ENCODE measurements at regions not wholly inside any gene's neighbourhood (a gene's known extent, or its start where the extent isn't known, plus 50 kb on each side); places are given as distances from the start of the nearest gene placed in this dataset.
"Not testable (repeated sequence)": the region's sequence is repeated elsewhere in the genome, so short reads cannot be mapped to it uniquely, and the experiment has no call there.

GRCh38 chr13:78867655-78868054, 208.7 kb upstream of the OBI1 start:
- no peak for DNase-seq

- not testable (repeated sequence) for DNase-seq
Observed at GRCh38 chr13:78866076-78866475, 207.1 kb upstream of the OBI1 start.

DNA sequence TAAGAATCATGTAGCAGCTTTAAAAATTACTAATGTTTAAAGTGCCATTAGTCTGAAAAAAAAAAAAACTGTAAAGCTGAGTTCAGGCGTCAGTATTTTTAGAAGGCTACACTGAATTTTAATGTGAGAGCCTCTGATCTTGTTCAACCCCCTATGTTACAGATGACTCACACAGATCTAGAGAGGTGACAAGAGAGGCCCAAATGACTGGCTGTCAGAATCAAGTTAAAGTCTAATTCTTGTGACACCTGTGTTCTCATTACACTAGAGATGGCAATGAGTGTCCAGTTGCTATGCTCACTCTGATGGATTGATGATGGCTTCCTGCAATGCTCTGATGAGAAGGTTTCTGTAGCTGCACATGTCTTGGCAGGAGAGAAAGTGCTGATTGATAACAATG, 203.5 kb upstream of the OBI1 start:
- no peak for DNase-seq

GRCh38 chr13:78852709-78853108, 193.8 kb upstream of the OBI1 start:
- no peak for DNase-seq

DNA sequence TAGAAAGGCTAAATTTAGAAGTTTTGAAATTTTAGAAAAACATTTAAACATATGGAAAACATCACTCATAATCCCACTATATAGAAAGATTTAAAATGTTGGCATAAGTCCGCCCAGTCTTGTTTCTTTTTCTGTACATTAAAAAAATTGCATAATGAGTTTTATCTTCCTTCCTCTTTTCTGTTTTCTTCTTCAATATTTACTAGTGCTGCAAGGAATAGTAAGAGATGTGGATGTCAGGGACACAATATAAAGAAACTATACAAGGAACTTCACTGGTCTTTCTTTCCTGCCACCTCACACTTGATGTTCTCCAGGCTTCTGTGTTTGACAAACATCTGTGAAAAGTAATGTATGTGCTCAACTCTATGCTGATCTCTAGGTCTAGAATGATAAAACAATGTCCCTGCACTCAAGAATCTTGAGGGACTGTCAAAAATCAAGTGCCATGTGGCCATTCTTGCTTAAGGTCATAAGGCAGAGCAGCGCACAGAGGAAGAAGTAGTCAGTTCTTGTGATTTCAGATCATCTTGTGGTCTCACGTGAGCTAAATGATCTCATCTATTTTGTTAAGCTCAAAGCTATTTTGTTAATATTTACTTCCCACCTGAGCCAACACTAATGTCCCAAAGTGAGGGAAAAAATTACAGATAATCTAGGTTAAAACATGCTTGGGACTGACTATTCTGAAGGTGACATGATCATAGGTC, 186.9 kb upstream of the OBI1 start:
- no peak for DNase-seq

GRCh38 chr13:78844106-78844505, 185.2 kb upstream of the OBI1 start:
- no peak for DNase-seq

DNA sequence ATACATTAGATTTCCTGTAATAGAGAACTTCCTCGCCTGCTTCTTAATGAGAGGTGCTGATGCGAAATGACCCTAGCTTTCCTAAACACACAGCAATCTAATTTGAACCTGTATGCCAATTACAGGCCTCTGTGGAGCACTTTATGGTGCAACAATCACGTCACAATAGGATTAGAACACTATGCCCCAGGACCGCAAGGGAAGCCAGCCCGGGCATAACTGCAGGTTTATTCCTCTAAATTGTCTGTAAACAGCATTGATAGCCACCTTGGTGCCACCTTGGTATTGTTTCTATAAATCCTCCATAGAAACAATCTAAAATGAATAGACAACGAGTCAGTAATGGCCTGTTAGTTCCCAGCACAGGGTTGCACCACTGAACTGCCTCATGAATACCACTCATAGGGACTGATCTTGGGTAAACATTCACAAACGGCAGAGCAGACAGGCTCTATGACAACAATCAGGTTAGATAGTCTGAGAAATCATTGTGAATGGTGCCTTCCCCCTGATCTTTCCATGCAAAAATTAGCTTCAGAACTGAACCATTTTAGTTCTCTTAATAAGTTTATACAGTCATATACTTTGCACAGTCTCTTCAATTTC, 182.5 kb upstream of the OBI1 start:
- no peak for DNase-seq

- DNase-seq: no peak
Observed at GRCh38 chr13:78836238-78836784, 177.4 kb upstream of the OBI1 start.

- no peak for DNase-seq
Observed at GRCh38 chr13:78832461-78832860, 173.5 kb upstream of the OBI1 start.

DNA sequence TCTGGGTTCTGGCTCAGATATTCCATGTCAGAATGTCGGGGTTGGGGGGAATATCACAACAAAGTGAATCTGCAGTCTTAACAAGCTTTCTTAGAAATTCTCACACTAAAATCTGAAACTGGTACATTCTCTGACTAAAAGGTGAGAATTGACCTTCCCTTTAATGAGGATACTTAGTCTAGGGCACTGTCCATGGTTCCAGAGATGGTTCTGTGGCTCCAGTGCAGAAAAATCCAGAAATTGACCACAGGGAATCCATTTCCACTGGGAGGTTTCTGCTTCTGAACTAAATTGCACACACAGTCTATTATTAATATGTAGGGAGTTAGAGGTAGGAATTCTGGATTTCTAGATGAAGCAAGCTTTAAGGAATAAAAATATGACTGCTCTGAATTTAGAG, 171.6 kb upstream of the OBI1 start:
- DNase-seq: no peak

DNA sequence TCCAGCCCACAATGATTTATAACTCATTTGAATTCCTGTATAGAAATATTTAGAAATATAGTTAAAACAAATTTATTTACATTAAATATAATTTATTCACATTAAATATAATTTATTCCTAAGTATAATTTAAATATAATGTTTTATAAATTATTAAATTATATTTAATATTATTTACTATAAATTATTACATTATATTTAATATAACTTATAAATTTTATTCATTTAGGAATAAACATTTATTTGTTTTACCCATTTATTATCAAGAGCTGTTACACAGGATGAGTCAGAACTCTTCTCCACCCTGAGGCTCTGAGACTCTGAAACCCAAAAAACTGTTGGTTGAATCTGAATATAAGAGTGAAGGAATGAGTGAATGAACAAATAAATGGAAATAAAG, 170.9 kb upstream of the OBI1 start:
- no peak for DNase-seq

DNA sequence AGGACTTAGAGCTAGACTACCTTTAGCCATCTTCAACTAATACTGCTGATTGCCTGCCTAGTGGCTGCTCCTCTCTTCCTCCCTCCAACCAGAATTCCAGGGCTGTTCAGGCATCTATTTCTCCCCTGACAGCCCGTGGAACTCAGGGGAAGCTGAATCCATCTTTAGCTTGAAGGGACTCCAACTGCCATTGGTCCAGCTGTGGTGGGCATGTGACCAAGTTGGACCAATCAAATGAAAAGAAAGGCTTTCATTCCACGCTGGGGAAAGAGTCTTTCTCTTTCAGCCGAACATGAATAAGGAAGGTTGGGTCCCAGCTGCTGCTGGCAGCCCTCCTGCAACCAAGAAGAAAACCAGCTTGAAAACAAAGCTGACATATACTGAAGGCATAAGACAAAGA, 168.5 kb upstream of the OBI1 start:
- no peak for DNase-seq

DNA sequence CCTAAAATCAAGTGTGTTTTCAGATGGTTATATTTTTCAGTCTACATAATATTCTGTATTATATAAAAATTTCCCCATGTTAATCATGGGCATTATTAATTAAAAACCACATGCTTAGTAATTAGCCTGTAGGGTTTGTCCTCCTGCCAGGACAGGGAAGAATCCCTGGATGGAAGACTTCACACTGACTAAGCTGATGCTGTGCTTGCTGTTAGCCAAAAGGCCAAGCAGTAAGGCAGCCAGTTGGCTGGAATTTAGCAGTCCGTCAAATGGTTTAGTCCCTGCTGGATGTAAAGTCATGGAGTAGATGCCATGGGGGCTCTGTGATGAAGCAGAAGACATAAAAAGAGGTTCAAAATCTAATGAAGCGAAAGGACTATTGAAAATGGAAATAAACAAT, 168.0 kb upstream of the OBI1 start:
- no peak for DNase-seq

DNA sequence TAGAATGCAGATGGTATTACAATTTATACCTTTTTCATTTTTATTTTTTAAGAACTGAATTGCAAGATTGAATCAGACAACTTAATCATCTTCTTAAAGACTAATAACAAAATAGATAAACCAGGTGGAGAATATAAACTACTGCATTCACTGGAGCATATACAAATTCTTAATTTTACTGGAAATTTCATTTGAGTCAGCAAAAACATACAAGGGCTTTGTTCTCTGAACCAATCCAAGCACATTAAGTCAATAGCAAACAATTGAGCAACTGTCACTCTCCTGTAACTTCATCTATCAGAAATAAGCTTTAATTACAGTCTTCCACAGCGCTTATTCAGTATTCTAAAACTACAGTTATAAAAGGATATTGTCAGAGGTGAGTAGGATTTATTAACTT, 167.4 kb upstream of the OBI1 start:
- no peak for DNase-seq

GRCh38 chr13:78820541-78820940, 161.6 kb upstream of the OBI1 start:
- no peak for DNase-seq

DNA sequence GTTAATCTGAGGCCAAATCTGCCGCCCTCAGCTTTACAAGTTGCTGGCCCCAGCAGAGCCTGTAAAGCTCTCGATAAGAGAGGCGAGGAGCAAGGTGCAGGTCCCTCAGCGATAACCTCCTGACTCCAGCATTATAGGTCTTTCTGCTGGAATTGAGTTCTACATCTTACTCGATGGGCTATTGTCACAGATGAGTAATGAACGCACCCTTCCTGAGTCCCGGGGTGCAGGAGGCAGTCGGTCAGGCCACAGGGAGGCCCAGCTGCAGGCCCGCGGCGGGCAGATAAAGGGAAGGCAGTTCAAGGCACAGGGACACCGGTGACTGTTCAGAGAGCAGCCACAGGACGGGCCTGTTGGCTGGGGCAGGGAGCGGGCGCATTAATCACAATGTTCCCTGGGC, 157.6 kb upstream of the OBI1 start:
- DNase-seq: no peak

DNA sequence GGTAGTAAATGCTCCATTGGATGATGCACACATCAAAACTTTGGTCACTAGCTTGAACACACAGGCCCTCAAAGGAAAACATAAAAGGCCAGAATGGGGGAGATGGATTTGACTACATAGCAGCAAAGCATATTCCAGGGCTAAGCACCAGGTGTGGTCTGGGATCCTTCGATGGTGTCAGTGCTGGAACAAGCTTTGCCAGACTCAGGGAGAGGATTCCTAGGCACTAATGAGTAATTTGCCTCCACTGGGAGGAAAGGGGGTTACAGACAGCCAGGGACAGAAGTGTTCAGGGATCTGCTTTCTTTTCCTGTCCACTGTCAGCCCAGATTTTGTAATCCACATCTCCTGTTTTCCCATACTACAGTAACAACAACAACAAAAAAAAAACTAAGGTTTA, 157.2 kb upstream of the OBI1 start:
- no peak for DNase-seq

GRCh38 chr13:78806457-78806856, 147.5 kb upstream of the OBI1 start:
- DNase-seq: no peak

GRCh38 chr13:78802912-78803311, 144.0 kb upstream of the OBI1 start:
- no peak for DNase-seq

- DNase-seq: peak in 1 of 2 donors; percentile 5
Observed at GRCh38 chr13:78787190-78787589, 128.2 kb upstream of the OBI1 start.

GRCh38 chr13:78786459-78786858, 127.5 kb upstream of the OBI1 start:
- DNase-seq: no peak

DNA sequence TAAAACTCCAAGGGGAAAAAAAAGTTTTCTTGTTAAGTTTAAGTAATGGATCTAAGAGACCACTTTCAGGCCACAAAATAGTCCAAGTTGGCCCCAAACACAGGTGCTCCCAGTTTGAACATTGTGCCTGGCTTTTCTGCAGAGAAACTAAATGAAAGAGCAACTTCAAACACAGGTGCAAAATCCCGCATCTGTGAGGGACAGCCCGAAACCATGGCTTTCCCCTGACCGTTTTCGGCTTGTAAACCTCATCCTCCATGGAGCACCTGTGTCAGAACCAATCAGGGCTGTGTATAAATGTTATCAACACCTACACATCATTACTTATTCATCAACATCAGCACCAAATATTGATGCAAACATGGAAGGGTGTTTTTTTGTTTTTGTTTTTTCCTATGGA, 126.8 kb upstream of the OBI1 start:
- DNase-seq: no peak

DNA sequence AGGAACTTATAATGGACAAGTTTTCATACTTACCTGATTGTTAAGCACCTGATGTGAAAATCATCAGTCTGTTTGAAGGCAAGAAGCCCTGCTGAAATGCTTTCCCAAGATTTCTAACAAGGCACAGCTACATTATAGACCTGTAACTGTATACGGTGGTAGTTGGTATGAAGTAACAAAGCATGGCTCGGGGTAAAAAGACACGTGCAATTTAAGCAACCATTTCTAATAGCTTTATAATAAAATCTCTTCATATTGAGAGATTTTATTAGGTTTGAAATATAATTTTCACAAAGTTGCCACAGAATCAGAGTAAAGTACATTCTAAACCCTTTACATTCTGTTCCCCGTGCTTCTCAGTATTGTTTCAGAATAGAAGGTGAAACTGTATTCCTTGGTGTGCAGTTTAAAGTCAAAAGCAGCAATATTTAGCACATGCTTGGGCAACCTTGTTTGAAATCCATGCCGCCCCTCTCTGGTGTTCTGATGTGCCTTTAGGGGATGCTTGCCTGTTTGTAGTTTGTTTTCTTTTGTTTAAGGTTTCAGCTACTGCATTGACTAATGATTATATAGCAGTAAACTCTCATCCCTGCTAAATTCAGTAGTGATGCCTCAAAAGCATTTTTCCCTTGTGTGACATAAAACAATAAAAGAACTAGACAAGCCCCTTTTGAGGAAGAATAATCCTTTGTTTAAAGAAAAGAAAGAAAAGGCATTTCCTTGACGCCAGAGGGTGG, 125.2 kb upstream of the OBI1 start:
- no peak for DNase-seq
